ENCODE measurements at regions not wholly inside any gene's neighbourhood (a gene's known extent, or its start where the extent isn't known, plus 50 kb on each side); places are given as distances from the start of the nearest gene placed in this dataset.

GRCh38 chr7:156096771-156097538, 284.7 kb upstream of the SHH start:
- DNase-seq (ENCODE audit: low read depth), result no peak

GRCh38 chr7:156095908-156096539, 283.8 kb upstream of the SHH start:
- DNase-seq (ENCODE audit: low read depth), result no peak

- DNase-seq (ENCODE audit: low read depth), result no peak
Measured at GRCh38 chr7:156094350-156095146, 282.3 kb upstream of the SHH start.

- no peak for DNase-seq (ENCODE audit: low read depth)
Measured at GRCh38 chr7:156092307-156092706, 280.0 kb upstream of the SHH start.

GRCh38 chr7:156091519-156092080, 279.3 kb upstream of the SHH start:
- no peak for DNase-seq (ENCODE audit: low read depth)

GRCh38 chr7:156090988-156091387, 278.7 kb upstream of the SHH start:
- DNase-seq (ENCODE audit: low read depth), result no peak

GRCh38 chr7:156089222-156089621, 277.0 kb upstream of the SHH start:
- DNase-seq (ENCODE audit: low read depth), result no peak

- no peak for DNase-seq (ENCODE audit: low read depth)
Measured at GRCh38 chr7:156088115-156088514, 275.9 kb upstream of the SHH start.

- no peak for DNase-seq (ENCODE audit: low read depth)
Measured at GRCh38 chr7:156082048-156083040, 270.1 kb upstream of the SHH start.

- no peak for DNase-seq (ENCODE audit: low read depth)
Measured at GRCh38 chr7:156080596-156080995, 268.3 kb upstream of the SHH start.

- no peak for DNase-seq (ENCODE audit: low read depth)
Measured at GRCh38 chr7:156080046-156080445, 267.8 kb upstream of the SHH start.

GRCh38 chr7:156079156-156079555, 266.9 kb upstream of the SHH start:
- no peak for DNase-seq (ENCODE audit: low read depth)

GRCh38 chr7:156074982-156075615, 262.8 kb upstream of the SHH start:
- DNase-seq (ENCODE audit: low read depth), result no peak

- DNase-seq (ENCODE audit: low read depth), result no peak
Measured at GRCh38 chr7:156074084-156074483, 261.8 kb upstream of the SHH start.

- no peak for DNase-seq (ENCODE audit: low read depth)
Measured at GRCh38 chr7:156073366-156074052, 261.2 kb upstream of the SHH start.

GRCh38 chr7:156071612-156072011, 259.3 kb upstream of the SHH start:
- DNase-seq (ENCODE audit: low read depth), result no peak

- no peak for DNase-seq (ENCODE audit: low read depth)
Measured at GRCh38 chr7:156069891-156070290, 257.6 kb upstream of the SHH start.

- no peak for DNase-seq (ENCODE audit: low read depth)
Measured at GRCh38 chr7:156067156-156067555, 254.9 kb upstream of the SHH start.

GRCh38 chr7:156065400-156065799, 253.1 kb upstream of the SHH start:
- no peak for DNase-seq (ENCODE audit: low read depth)

- DNase-seq (ENCODE audit: low read depth), result no peak
Measured at GRCh38 chr7:156064971-156065386, 252.7 kb upstream of the SHH start.
